ENCODE measurements at regions not wholly inside any gene's neighbourhood (a gene's known extent, or its start where the extent isn't known, plus 50 kb on each side); places are given as distances from the start of the nearest gene placed in this dataset.

- no peak for TF ChIP-seq CTCF (IDR thresholded peaks at IDR 0.05)
- no peak for TF ChIP-seq POLR2A (IDR thresholded peaks at IDR 0.05)
These were observed 1026.0 kb downstream of the ADGRL3 start for GRCh38 chr4:62226082-62226481.

All from esophagus squamous epithelium (tissue), 4 donors.